WERI-Rb-1 (cell line): ENCODE measurements at regions not wholly inside any gene's neighbourhood (a gene's known extent, or its start where the extent isn't known, plus 50 kb on each side); places are given as distances from the start of the nearest gene placed in this dataset.
"Not testable (repeated sequence)": the region's sequence is repeated elsewhere in the genome, so short reads cannot be mapped to it uniquely, and the experiment has no call there.

Experiments used
- DNase-seq: peaks from one replicate; pipeline ENCODE4 v3.0.0-alpha.2; 2020
- H3K27ac ChIP-seq: fragments of 250-450 bp; sonication (Bioruptor Pico); 2 replicates; pipeline ENCODE4 v1.5.1; 2020; ENCODE audit warnings: mild to moderate bottlenecking, moderate library complexity
- H3K27me3 ChIP-seq: fragments of 250-450 bp; sonication (Bioruptor Pico); 2 replicates; pipeline ENCODE4 v1.5.1; 2021; ENCODE audit warnings: mild to moderate bottlenecking, low read depth, moderate library complexity; ENCODE audit not compliant: insufficient read depth, severe bottlenecking
- H3K36me3 ChIP-seq: fragments of 250-450 bp; sonication (Bioruptor Pico); 2 replicates; pipeline ENCODE4 v1.5.1; 2020; ENCODE audit warnings: mild to moderate bottlenecking, moderate library complexity
- H3K4me3 ChIP-seq: 2 replicates; pipeline ENCODE4 v1.5.1; 2011; ENCODE audit warnings: low read depth, mild to moderate bottlenecking, control low read depth, low read length
- H3K9me3 ChIP-seq: fragments of 250-450 bp; sonication (Bioruptor Pico); 2 replicates; pipeline ENCODE4 v1.5.1; 2021; ENCODE audit warnings: mild to moderate bottlenecking, moderate library complexity; ENCODE audit not compliant: severe bottlenecking
- CTCF ChIP-seq: IDR thresholded peaks from 2 replicates; pipeline ENCODE4 v1.5.1; 2011; ENCODE audit warnings: low read depth, mild to moderate bottlenecking, control low read depth, inconsistent platforms, low read length

GRCh38 chr1:116847190-116847589 lies 62.5 kb upstream of the PTGFRN start:
- no peaks in the 10 kb centered on the region for H3K36me3 ChIP-seq
- no peak for DNase-seq
- peaks cover 6% of the 10 kb centered on the region for H3K9me3 ChIP-seq
- no peak overlapping the region for H3K4me3 ChIP-seq
- H3K27ac ChIP-seq, result no peak overlapping the region
- no peaks in the 10 kb centered on the region for H3K27me3 ChIP-seq
- no peak for TF ChIP-seq CTCF

- Histone ChIP-seq H3K27me3 (no peaks in the 10 kb centered on the region), H3K36me3 (no peaks in the 10 kb centered on the region), H3K9me3 (peaks cover 6% of the 10 kb centered on the region), H3K27ac (no peak overlapping the region), H3K4me3 (no peak overlapping the region)
- no peak for TF ChIP-seq CTCF
- no peak for DNase-seq
Measured at GRCh38 chr1:116847688-116848531, 61.8 kb upstream of the PTGFRN start.

- DNase-seq, result no peak
- H3K4me3 ChIP-seq, result no peak overlapping the region
Measured at GRCh38 chr1:116850436-116850835, 59.3 kb upstream of the PTGFRN start.

GRCh38 chr1:116851189-116851588 lies 58.5 kb upstream of the PTGFRN start:
- H3K9me3 ChIP-seq, H3K27ac ChIP-seq, H3K4me3 ChIP-seq, DNase-seq, H3K27me3 ChIP-seq, H3K36me3 ChIP-seq: not testable (repeated sequence)

More at GRCh38 chr1:116850436-116850835, 59.3 kb upstream of the PTGFRN start:
- no peaks in the 10 kb centered on the region for H3K27me3 ChIP-seq
- no peaks in the 10 kb centered on the region for H3K36me3 ChIP-seq
- TF ChIP-seq CTCF, result no peak
- H3K9me3 ChIP-seq, result peaks cover 2% of the 10 kb centered on the region
- no peak overlapping the region for H3K27ac ChIP-seq

GRCh38 chr1:116851846-116852245 lies 57.9 kb upstream of the PTGFRN start:
- DNase-seq, result no peak
- H3K4me3 ChIP-seq, result no peak overlapping the region
- H3K27ac ChIP-seq, result no peak overlapping the region
- H3K27me3 ChIP-seq, result no peaks in the 10 kb centered on the region
- H3K9me3 ChIP-seq, result peaks cover 2% of the 10 kb centered on the region
- TF ChIP-seq CTCF, result no peak
- no peaks in the 10 kb centered on the region for H3K36me3 ChIP-seq

- no peaks in the 10 kb centered on the region for H3K36me3 ChIP-seq
- H3K27me3 ChIP-seq, result no peaks in the 10 kb centered on the region
- no peak for DNase-seq
- H3K27ac ChIP-seq, result no peak overlapping the region
- peaks cover 2% of the 10 kb centered on the region for H3K9me3 ChIP-seq
- TF ChIP-seq CTCF, result no peak
- H3K4me3 ChIP-seq, result no peak overlapping the region
Measured at GRCh38 chr1:116852367-116852766, 57.3 kb upstream of the PTGFRN start.
